ENCODE measurements at regions not wholly inside any gene's neighbourhood (a gene's known extent, or its start where the extent isn't known, plus 50 kb on each side); places are given as distances from the start of the nearest gene placed in this dataset.

GRCh38 chr16:5200123-5200522 is 102.5 kb upstream of the EEF2KMT start:
- TF ChIP-seq POLR2AphosphoS5 (IDR thresholded peaks at IDR 0.05; ENCODE audit: borderline replicate concordance, low read depth, low read length) (no peak), EZH2 (IDR thresholded peaks at IDR 0.05) (no peak), FOXP2 (optimal IDR thresholded peaks at IDR 0.05; ENCODE audit: control extremely low read depth, extremely low read length, insufficient read depth) (no peak)

All from SK-N-MC (cell line).